IPS-18a (cell line): ENCODE measurements at regions not wholly inside any gene's neighbourhood (a gene's known extent, or its start where the extent isn't known, plus 50 kb on each side); places are given as distances from the start of the nearest gene placed in this dataset.

Experiments used
- H3K27ac ChIP-seq: one replicate; pipeline ENCODE4 v1.5.1; 2013; ENCODE audit warnings: low read length
- H3K27me3 ChIP-seq: one replicate; pipeline ENCODE4 v1.6.1; 2013; ENCODE audit warnings: mild to moderate bottlenecking, low read length; ENCODE audit not compliant: control insufficient read depth, insufficient read depth
- H3K36me3 ChIP-seq: one replicate; pipeline ENCODE4 v1.6.1; 2013; ENCODE audit warnings: low read depth, low read length; ENCODE audit not compliant: control insufficient read depth
- H3K4me1 ChIP-seq: one replicate; pipeline ENCODE4 v1.6.1; 2013; ENCODE audit warnings: low read depth, low read length; ENCODE audit not compliant: control insufficient read depth
- H3K4me3 ChIP-seq: one replicate; pipeline ENCODE4 v1.5.1; 2013; ENCODE audit warnings: low read length
- H3K9ac ChIP-seq: one replicate; pipeline ENCODE4 v1.6.1; 2013; ENCODE audit warnings: mild to moderate bottlenecking, low read length, moderate library complexity
- H3K9me3 ChIP-seq: one replicate; pipeline ENCODE4 v1.6.1; 2013; ENCODE audit warnings: low read depth, low read length; ENCODE audit not compliant: control insufficient read depth

GRCh38 chr1:232244426-232244825 lies 385.5 kb downstream of the SIPA1L2 start:
- no peak overlapping the region for H3K4me3 ChIP-seq
- H3K4me1 ChIP-seq = peaks cover 12% of the 10 kb centered on the region
- H3K27me3 ChIP-seq = peaks cover 53% of the 10 kb centered on the region
- no peaks in the 10 kb centered on the region for H3K36me3 ChIP-seq
- H3K9ac ChIP-seq = no peak overlapping the region
- H3K27ac ChIP-seq = no peak overlapping the region
- no peaks in the 10 kb centered on the region for H3K9me3 ChIP-seq

GRCh38 chr1:232239998-232240397 lies 389.9 kb downstream of the SIPA1L2 start:
- no peaks in the 10 kb centered on the region for H3K9me3 ChIP-seq
- no peaks in the 10 kb centered on the region for H3K4me1 ChIP-seq
- peaks cover 11% of the 10 kb centered on the region for H3K27me3 ChIP-seq
- no peaks in the 10 kb centered on the region for H3K36me3 ChIP-seq
- H3K27ac ChIP-seq = no peak overlapping the region
- H3K4me3 ChIP-seq = no peak overlapping the region
- H3K9ac ChIP-seq = no peak overlapping the region

- Histone ChIP-seq H3K9me3 (no peaks in the 10 kb centered on the region), H3K27ac (no peak overlapping the region), H3K36me3 (no peaks in the 10 kb centered on the region), H3K9ac (no peak overlapping the region), H3K4me1 (no peaks in the 10 kb centered on the region), H3K27me3 (peaks cover 9% of the 10 kb centered on the region), H3K4me3 (no peak overlapping the region)
Observed at GRCh38 chr1:232239522-232239921, 390.4 kb downstream of the SIPA1L2 start.

GRCh38 chr1:232238009-232238408 lies 391.9 kb downstream of the SIPA1L2 start:
- Histone ChIP-seq H3K9me3 (no peaks in the 10 kb centered on the region), H3K4me3 (no peak overlapping the region), H3K9ac (no peak overlapping the region), H3K27me3 (no peaks in the 10 kb centered on the region), H3K4me1 (no peaks in the 10 kb centered on the region), H3K27ac (no peak overlapping the region), H3K36me3 (no peaks in the 10 kb centered on the region)

- H3K36me3 ChIP-seq = no peaks in the 10 kb centered on the region
- peaks cover 34% of the 10 kb centered on the region for H3K4me1 ChIP-seq
- H3K9ac ChIP-seq = no peak overlapping the region
- H3K27me3 ChIP-seq = peaks cover 52% of the 10 kb centered on the region
- H3K27ac ChIP-seq = no peak overlapping the region
- no peak overlapping the region for H3K4me3 ChIP-seq
- no peaks in the 10 kb centered on the region for H3K9me3 ChIP-seq
Observed at GRCh38 chr1:232227306-232227705, 402.6 kb downstream of the SIPA1L2 start.

GRCh38 chr1:232226197-232226712 lies 403.7 kb downstream of the SIPA1L2 start:
- H3K4me3 ChIP-seq = peak overlapping the region; percentile 42
- H3K27me3 ChIP-seq = peaks cover 62% of the 10 kb centered on the region
- peak overlapping the region; percentile 25 for H3K9ac ChIP-seq
- no peak overlapping the region for H3K27ac ChIP-seq
- H3K9me3 ChIP-seq = no peaks in the 10 kb centered on the region
- H3K36me3 ChIP-seq = no peaks in the 10 kb centered on the region
- H3K4me1 ChIP-seq = peaks cover 34% of the 10 kb centered on the region

DNA sequence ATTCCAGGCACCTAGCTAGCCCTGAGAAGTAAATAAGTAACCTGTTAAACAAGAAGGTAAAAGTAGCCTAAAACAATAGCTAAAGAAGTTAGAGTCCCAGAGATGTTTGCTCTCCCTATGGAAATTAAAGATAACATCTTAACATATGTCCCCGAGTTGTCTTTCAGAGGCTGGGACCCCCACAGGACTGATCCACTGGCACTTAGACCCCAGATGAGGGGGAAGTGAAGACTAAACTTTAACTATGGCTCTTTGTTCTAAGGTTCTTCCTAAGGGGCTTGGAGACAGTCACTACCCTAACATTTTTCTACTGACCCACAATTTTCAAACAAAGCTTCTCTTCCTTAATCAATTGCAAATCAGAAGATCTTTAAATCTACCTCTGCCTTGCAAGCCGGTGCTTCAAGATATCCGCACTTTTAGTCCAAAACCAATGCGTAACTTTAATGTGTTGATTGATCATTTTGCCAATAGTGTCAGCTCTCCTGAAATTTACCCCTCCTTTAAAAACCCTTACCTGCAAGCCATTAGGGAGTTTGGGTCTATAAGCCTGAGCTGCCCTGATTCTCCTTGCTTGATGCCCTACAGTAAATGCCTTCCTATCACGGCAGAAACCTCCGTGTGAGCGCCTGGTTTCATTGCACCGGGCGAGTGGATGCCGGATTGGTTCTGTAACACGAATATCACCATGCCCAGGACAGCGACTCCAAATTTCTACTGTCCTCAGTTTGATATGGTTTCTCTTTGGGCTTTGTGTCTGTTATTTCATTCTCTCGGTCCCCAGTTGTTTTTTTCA lies 404.4 kb downstream of the SIPA1L2 start:
- H3K4me1 ChIP-seq = peaks cover 34% of the 10 kb centered on the region
- peak overlapping the region; percentile 42 for H3K4me3 ChIP-seq
- peaks cover 68% of the 10 kb centered on the region for H3K27me3 ChIP-seq
- no peaks in the 10 kb centered on the region for H3K9me3 ChIP-seq
- peak overlapping the region; percentile 25 for H3K9ac ChIP-seq
- no peak overlapping the region for H3K27ac ChIP-seq
- no peaks in the 10 kb centered on the region for H3K36me3 ChIP-seq

DNA sequence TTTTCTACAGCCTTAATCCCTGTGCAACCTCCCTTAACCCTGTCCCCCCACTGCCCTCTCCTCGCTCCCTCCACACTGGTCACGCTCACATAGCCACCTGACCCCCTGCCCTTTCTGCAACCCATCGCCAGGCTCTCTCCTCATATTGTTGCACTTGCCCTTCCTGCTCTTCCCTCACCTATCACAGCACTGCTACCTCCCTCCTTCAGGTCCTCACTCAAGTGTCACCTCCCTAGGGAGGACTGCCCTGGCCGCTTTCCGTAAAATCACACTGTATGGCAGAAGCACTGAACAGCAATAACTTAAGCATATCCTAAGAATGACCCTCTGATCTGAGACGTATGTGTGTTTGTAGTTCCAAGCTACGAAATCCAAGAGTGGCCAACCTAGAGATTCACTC lies 406.0 kb downstream of the SIPA1L2 start:
- H3K4me1 ChIP-seq = peaks cover 34% of the 10 kb centered on the region
- H3K27ac ChIP-seq = no peak overlapping the region
- H3K4me3 ChIP-seq = no peak overlapping the region
- peaks cover 72% of the 10 kb centered on the region for H3K27me3 ChIP-seq
- H3K9ac ChIP-seq = no peak overlapping the region
- no peaks in the 10 kb centered on the region for H3K9me3 ChIP-seq
- H3K36me3 ChIP-seq = no peaks in the 10 kb centered on the region

GRCh38 chr1:232223183-232223708 lies 406.7 kb downstream of the SIPA1L2 start:
- H3K9ac ChIP-seq = no peak overlapping the region
- H3K27me3 ChIP-seq = peaks cover 71% of the 10 kb centered on the region
- H3K36me3 ChIP-seq = no peaks in the 10 kb centered on the region
- no peaks in the 10 kb centered on the region for H3K9me3 ChIP-seq
- H3K4me3 ChIP-seq = no peak overlapping the region
- no peak overlapping the region for H3K27ac ChIP-seq
- peaks cover 34% of the 10 kb centered on the region for H3K4me1 ChIP-seq

- Histone ChIP-seq H3K9me3 (no peaks in the 10 kb centered on the region), H3K4me1 (peaks cover 30% of the 10 kb centered on the region), H3K27me3 (peaks cover 64% of the 10 kb centered on the region)
Observed at GRCh38 chr1:232222614-232223013, 407.3 kb downstream of the SIPA1L2 start.

DNA sequence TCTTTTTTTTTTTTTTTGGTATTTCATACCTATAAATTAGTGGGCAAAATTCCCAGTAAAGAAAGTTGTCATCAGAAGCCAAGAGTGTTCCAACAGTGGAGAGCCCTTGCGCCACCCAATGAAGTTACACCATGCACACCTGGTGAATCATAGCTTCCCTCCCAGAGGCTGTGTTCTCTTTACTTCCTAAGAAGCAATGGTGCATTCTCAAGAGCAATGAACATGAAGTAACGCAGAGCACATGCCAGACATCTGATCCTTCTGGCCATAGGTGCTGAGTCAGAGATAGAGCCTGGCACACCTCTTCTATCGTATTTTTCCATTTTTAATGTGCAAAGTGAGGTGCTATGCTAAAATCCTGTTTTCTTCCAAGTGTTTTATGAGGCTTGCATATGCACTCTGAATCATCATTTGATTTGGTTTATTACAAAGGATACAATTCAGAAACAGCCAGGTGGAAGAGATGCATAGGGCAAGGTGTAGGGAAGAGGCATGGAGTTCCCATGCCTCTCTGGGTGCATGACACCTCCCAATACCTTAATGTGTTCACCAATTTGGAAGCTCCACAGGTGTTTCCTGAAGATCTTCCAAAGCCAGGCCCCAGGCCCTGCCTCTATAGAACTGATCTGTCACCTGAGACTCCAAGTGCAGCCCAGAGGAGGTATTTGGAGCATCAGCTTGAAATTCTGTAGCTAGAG lies 408.0 kb downstream of the SIPA1L2 start:
- Histone ChIP-seq H3K27me3 (peaks cover 58% of the 10 kb centered on the region), H3K27ac (no peak overlapping the region), H3K9me3 (no peaks in the 10 kb centered on the region), H3K9ac (no peak overlapping the region), H3K4me1 (peaks cover 23% of the 10 kb centered on the region), H3K4me3 (no peak overlapping the region), H3K36me3 (no peaks in the 10 kb centered on the region)

More at GRCh38 chr1:232222614-232223013, 407.3 kb downstream of the SIPA1L2 start:
- Histone ChIP-seq H3K36me3 (no peaks in the 10 kb centered on the region), H3K4me3 (no peak overlapping the region), H3K9ac (no peak overlapping the region), H3K27ac (no peak overlapping the region)
